Astrocyte of the spinal cord (primary cell): ENCODE measurements at regions not wholly inside any gene's neighbourhood (a gene's known extent, or its start where the extent isn't known, plus 50 kb on each side); places are given as distances from the start of the nearest gene placed in this dataset.

Source experiments
- DNase-seq: peaks from one replicate; pipeline ENCODE4 v3.0.0; 2011; ENCODE audit warnings: low read depth, low spot score
- H3K4me3 ChIP-seq: 2 replicates; pipeline ENCODE4 v1.5.1; 2011; ENCODE audit warnings: low read depth, mild to moderate bottlenecking, low read length, moderate library complexity
- CTCF ChIP-seq: IDR thresholded peaks from 2 replicates; pipeline ENCODE4 v1.5.1; 2012; ENCODE audit warnings: low read depth, mild to moderate bottlenecking, low read length, inconsistent platforms
- in situ Hi-C: cut with HindIII; loops from 2 replicates; pipeline ENCODE4 v1.10.0; 2017; ENCODE audit warnings: low sequenced_read_pairs

GRCh38 chr5:112112346-112112745 is 306.7 kb downstream of the EPB41L4A start:
- no peak for DNase-seq
- TF ChIP-seq CTCF = no peak
- no peak overlapping the region for H3K4me3 ChIP-seq
- in situ Hi-C loops = no loop called here

- in situ Hi-C loops = no loop called here
- peak; percentile 57 for DNase-seq
- TF ChIP-seq CTCF = no peak
- H3K4me3 ChIP-seq = no peak overlapping the region
Measured at GRCh38 chr5:112109331-112110007, 309.6 kb downstream of the EPB41L4A start.

GRCh38 chr5:112106878-112107277 is 312.2 kb downstream of the EPB41L4A start:
- in situ Hi-C loops = no loop called here
- no peak for DNase-seq
- no peak overlapping the region for H3K4me3 ChIP-seq
- TF ChIP-seq CTCF = no peak

- no peak for DNase-seq
- TF ChIP-seq CTCF = no peak
- in situ Hi-C loops = no loop called here
- no peak overlapping the region for H3K4me3 ChIP-seq
Measured at GRCh38 chr5:112097768-112098167, 321.3 kb downstream of the EPB41L4A start.

- DNase-seq = no peak
- no peak for TF ChIP-seq CTCF
- H3K4me3 ChIP-seq = no peak overlapping the region
- in situ Hi-C loops = no loop called here
Measured at GRCh38 chr5:112087222-112087621, 330.2 kb upstream of the NREP start.

- no peak for TF ChIP-seq CTCF
- in situ Hi-C loops = no loop called here
- DNase-seq = no peak
- no peak overlapping the region for H3K4me3 ChIP-seq
Measured at GRCh38 chr5:112086740-112087139, 329.7 kb upstream of the NREP start.
